22Rv1 (cell line): ENCODE measurements at regions not wholly inside any gene's neighbourhood (a gene's known extent, or its start where the extent isn't known, plus 50 kb on each side); places are given as distances from the start of the nearest gene placed in this dataset.

Source experiments
- H3K27ac ChIP-seq: fragments of 450-650 bp; 2 replicates; pipeline ENCODE4 v1.5.1; 2017
- ZFX ChIP-seq: fragments of 450-650 bp; IDR thresholded peaks from 2 replicates; pipeline ENCODE4 v1.6.1; 2017; ENCODE audit warnings: antibody characterized with exemption, borderline replicate concordance
- TF ChIP-seq, protein P1 (sequence below): fragments of 450-650 bp; IDR thresholded peaks from 2 replicates; pipeline ENCODE4 v1.5.1; 2017; ENCODE audit warnings: mild to moderate bottlenecking

DNA sequence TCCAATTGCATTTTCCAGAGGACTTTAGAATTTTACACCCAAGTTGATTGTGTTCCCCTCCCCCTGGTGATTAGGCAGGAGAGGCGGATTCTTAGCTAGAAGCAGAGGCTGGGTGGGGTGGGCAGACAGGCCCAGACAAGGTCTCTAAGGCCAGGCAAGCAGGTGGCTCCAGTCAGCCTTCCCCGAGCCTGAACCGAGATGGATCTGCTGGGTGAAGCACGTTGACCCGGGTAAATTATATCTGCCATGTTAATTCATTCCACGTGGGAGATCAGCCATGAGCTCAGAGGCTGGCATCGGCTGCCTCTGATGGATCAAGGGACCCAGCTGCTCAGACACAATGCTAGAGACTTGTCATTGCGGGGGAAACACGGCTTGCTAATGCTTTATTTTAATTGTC is 159.5 kb upstream of the MAFB start:
- TF ChIP-seq, protein P1, sequence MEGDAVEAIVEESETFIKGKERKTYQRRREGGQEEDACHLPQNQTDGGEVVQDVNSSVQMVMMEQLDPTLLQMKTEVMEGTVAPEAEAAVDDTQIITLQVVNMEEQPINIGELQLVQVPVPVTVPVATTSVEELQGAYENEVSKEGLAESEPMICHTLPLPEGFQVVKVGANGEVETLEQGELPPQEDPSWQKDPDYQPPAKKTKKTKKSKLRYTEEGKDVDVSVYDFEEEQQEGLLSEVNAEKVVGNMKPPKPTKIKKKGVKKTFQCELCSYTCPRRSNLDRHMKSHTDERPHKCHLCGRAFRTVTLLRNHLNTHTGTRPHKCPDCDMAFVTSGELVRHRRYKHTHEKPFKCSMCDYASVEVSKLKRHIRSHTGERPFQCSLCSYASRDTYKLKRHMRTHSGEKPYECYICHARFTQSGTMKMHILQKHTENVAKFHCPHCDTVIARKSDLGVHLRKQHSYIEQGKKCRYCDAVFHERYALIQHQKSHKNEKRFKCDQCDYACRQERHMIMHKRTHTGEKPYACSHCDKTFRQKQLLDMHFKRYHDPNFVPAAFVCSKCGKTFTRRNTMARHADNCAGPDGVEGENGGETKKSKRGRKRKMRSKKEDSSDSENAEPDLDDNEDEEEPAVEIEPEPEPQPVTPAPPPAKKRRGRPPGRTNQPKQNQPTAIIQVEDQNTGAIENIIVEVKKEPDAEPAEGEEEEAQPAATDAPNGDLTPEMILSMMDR: no peak
- H3K27ac ChIP-seq: no peak overlapping the region

- TF ChIP-seq, protein P1: no peak
- no peak for TF ChIP-seq ZFX
- no peak overlapping the region for H3K27ac ChIP-seq
Observed at GRCh38 chr20:40849456-40849855, 160.4 kb upstream of the MAFB start.

- TF ChIP-seq, protein P1: no peak
- no peak for TF ChIP-seq ZFX
- H3K27ac ChIP-seq: no peak overlapping the region
Observed at GRCh38 chr20:40851051-40851450, 162.0 kb upstream of the MAFB start.

DNA sequence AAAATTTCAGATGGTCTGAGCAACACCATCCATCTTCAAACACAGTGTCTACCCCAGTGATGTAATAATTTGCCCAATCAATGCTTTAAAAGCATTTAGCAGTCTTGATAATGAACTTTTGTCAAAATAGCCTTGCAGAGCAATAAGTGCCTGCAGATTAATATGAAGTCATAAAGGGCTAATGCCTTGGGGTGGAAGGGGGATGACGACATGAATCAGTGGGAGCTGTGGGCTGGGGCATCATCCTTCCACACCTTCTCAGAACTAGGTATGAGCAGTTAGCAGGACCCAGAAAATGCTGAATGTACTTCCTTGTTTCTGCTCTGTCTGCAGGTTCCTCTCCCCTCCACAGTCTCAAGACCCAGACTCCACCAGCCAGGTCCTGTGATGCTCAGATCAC is 166.2 kb upstream of the MAFB start:
- TF ChIP-seq, protein P1: no peak
- no peak for TF ChIP-seq ZFX
- H3K27ac ChIP-seq: no peak overlapping the region

GRCh38 chr20:40856653-40857052 is 167.6 kb upstream of the MAFB start:
- H3K27ac ChIP-seq: no peak overlapping the region

GRCh38 chr20:40860487-40860902 is 168.1 kb upstream of the TOP1 start:
- TF ChIP-seq, protein P1: no peak
- no peak for TF ChIP-seq ZFX
- no peak overlapping the region for H3K27ac ChIP-seq

More at GRCh38 chr20:40856653-40857052, 167.6 kb upstream of the MAFB start:
- no peak for TF ChIP-seq ZFX
- TF ChIP-seq, protein P1: no peak

GRCh38 chr20:40861427-40862008 is 167.1 kb upstream of the TOP1 start:
- no peak overlapping the region for H3K27ac ChIP-seq
- TF ChIP-seq, protein P1: no peak
- TF ChIP-seq ZFX: no peak
